GM23338 (cell line): ENCODE measurements at regions not wholly inside any gene's neighbourhood (a gene's known extent, or its start where the extent isn't known, plus 50 kb on each side); places are given as distances from the start of the nearest gene placed in this dataset.

ENCODE experiments used
- CREB1 ChIP-seq: fragments of 250-450 bp; sonication (Bioruptor Pico); IDR thresholded peaks from 2 replicates; pipeline ENCODE4 v1.5.0; 2020; ENCODE audit warnings: low read depth, mild to moderate bottlenecking, moderate library complexity
- CTCF ChIP-seq, 2 experiments: fragments of 200-600 bp in 1 of 2; sonication (generic) in 1 of 2; conservative IDR thresholded peaks; 2 replicates each; pipeline versions ENCODE4 v1.5.1 to v1.6.1; 2016 to 2017; ENCODE audit warnings: antibody characterized with exemption in 2 of 2, low read depth in 2 of 2, mild to moderate bottlenecking in 2 of 2, moderate library complexity in 1 of 2
- ETS1 ChIP-seq: IDR thresholded peaks from 2 replicates; pipeline ENCODE4 v1.6.1; 2016; ENCODE audit warnings: antibody characterized with exemption
- EZH2 ChIP-seq: fragments of 200-600 bp; sonication (generic); IDR thresholded peaks from one replicate; pipeline ENCODE4 v1.8.0; 2017; ENCODE audit warnings: antibody characterized with exemption, mild to moderate bottlenecking, low read depth; ENCODE audit not compliant: unreplicated experiment
- EZH2phosphoT487 ChIP-seq: fragments of 200-600 bp; sonication (generic); IDR thresholded peaks from one replicate; pipeline ENCODE4 v1.8.1; 2018; ENCODE audit warnings: antibody characterized with exemption; ENCODE audit not compliant: unreplicated experiment
- JUNB ChIP-seq: IDR thresholded peaks from one replicate; pipeline ENCODE4 v1.6.1; 2016; ENCODE audit warnings: antibody characterized with exemption; ENCODE audit not compliant: unreplicated experiment
- NANOG ChIP-seq: IDR thresholded peaks from 2 replicates; pipeline ENCODE4 v1.6.1; 2016; ENCODE audit warnings: antibody characterized with exemption, borderline replicate concordance
- POLR2AphosphoS5 ChIP-seq: IDR thresholded peaks from 2 replicates; pipeline ENCODE4 v1.6.1; 2016; ENCODE audit warnings: antibody characterized with exemption, low read depth
- REST ChIP-seq: IDR thresholded peaks from one replicate; pipeline ENCODE4 v1.6.1; 2018; ENCODE audit warnings: antibody characterized with exemption; ENCODE audit not compliant: unreplicated experiment
- STAT1 ChIP-seq: IDR thresholded peaks from one replicate; pipeline ENCODE4 v1.6.1; 2016; ENCODE audit warnings: antibody characterized with exemption; ENCODE audit not compliant: unreplicated experiment
- ZNF114 ChIP-seq: fragments of 250-450 bp; sonication (Bioruptor Pico); IDR thresholded peaks from 2 replicates; pipeline ENCODE4 v1.5.0; 2020; ENCODE audit warnings: mild to moderate bottlenecking, moderate library complexity
- ZNF331 ChIP-seq: fragments of 250-450 bp; sonication (Bioruptor Pico); IDR thresholded peaks from 2 replicates; pipeline ENCODE4 v1.5.0; 2020; ENCODE audit warnings: low read depth, mild to moderate bottlenecking, moderate library complexity
- ZNF462 ChIP-seq: fragments of 250-450 bp; sonication (Bioruptor Pico); IDR thresholded peaks from 2 replicates; pipeline ENCODE4 v1.5.0; 2020; ENCODE audit warnings: mild to moderate bottlenecking, moderate library complexity

GRCh38 chr2:105470979-105471378 lies 72.1 kb upstream of the FHL2 start:
- no peak for TF ChIP-seq CTCF (conservative IDR thresholded peaks at IDR 0.05; ENCODE audit: low read depth in 2 of 2)
- TF ChIP-seq EZH2 = no peak
- TF ChIP-seq REST = no peak
- no peak for TF ChIP-seq POLR2AphosphoS5
- TF ChIP-seq CREB1 (CRISPR knock-in tag) = no peak
- no peak for TF ChIP-seq EZH2phosphoT487
- no peak for TF ChIP-seq ZNF331 (CRISPR knock-in tag)
- TF ChIP-seq ZNF114 = no peak
- TF ChIP-seq JUNB = no peak
- TF ChIP-seq ETS1 = no peak
- no peak for TF ChIP-seq STAT1
- no peak for TF ChIP-seq NANOG
- no peak for TF ChIP-seq ZNF462 (CRISPR knock-in tag)
